ENCODE measurements at regions not wholly inside any gene's neighbourhood (a gene's known extent, or its start where the extent isn't known, plus 50 kb on each side); places are given as distances from the start of the nearest gene placed in this dataset.

DNA sequence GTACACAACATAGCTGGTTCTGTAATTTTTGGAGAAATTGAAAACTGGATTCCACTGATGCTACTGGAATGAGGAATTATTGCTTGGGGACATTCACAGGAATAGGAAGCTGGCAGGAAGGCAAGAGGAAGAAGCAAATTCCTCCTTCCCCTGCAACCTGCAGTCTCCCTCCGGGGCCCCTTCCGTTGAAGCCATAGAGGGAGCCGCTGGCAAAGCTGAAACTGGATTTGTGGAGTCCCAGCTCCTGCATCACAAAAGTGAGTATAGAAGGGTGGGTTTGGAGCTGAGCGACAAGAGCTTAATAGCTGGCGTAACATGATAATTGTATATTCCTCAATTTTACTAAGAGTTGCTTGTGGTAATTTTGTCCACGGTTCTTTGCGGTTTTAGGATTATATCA, 190.8 kb downstream of the ADRA2A start (continued):
- TF ChIP-seq, protein P1, sequence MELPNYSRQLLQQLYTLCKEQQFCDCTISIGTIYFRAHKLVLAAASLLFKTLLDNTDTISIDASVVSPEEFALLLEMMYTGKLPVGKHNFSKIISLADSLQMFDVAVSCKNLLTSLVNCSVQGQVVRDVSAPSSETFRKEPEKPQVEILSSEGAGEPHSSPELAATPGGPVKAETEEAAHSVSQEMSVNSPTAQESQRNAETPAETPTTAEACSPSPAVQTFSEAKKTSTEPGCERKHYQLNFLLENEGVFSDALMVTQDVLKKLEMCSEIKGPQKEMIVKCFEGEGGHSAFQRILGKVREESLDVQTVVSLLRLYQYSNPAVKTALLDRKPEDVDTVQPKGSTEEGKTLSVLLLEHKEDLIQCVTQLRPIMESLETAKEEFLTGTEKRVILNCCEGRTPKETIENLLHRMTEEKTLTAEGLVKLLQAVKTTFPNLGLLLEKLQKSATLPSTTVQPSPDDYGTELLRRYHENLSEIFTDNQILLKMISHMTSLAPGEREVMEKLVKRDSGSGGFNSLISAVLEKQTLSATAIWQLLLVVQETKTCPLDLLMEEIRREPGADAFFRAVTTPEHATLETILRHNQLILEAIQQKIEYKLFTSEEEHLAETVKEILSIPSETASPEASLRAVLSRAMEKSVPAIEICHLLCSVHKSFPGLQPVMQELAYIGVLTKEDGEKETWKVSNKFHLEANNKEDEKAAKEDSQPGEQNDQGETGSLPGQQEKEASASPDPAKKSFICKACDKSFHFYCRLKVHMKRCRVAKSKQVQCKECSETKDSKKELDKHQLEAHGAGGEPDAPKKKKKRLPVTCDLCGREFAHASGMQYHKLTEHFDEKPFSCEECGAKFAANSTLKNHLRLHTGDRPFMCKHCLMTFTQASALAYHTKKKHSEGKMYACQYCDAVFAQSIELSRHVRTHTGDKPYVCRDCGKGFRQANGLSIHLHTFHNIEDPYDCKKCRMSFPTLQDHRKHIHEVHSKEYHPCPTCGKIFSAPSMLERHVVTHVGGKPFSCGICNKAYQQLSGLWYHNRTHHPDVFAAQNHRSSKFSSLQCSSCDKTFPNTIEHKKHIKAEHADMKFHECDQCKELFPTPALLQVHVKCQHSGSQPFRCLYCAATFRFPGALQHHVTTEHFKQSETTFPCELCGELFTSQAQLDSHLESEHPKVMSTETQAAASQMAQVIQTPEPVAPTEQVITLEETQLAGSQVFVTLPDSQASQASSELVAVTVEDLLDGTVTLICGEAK (IDR thresholded peaks at IDR 0.05; ENCODE audit: borderline replicate concordance) = no peak

DNA sequence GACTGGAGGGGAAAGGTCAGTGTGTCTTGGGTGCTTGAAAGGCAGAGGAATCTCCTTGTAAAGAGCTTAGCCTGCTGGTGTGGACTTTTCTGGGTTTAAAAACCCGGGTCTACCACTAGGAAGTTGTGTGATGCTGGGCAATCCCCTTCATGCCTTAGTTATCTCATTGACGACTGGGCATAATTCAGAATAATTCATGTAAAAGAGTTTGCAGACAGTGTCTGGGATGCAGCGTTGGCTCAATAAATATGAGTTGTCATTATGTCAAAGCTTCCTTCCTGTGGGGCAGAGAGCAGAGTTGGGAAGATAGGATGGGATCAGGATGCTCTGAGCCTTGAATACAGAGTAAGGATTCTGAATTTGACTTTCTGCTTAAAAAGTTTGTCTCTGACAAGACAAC, 196.4 kb downstream of the ADRA2A start:
- Histone ChIP-seq H3K79me2 (ENCODE audit: control insufficient read depth, insufficient read depth, low read length) (no peaks in the 10 kb centered on the region), H3K27ac (ENCODE audit: control insufficient read depth, insufficient read depth) (no peak overlapping the region), H4K20me1 (ENCODE audit: control insufficient read depth, insufficient read depth) (no peaks in the 10 kb centered on the region), H2AFZ (ENCODE audit: control insufficient read depth, low read depth, low read length) (no peak overlapping the region), H3K9me3 (replicated peaks; ENCODE audit: control insufficient read depth, insufficient read depth, low read length) (no peaks in the 10 kb centered on the region), H3K36me3 (ENCODE audit: control insufficient read depth in 2 of 2, insufficient read depth in 2 of 2, low read length in 1 of 2) (no peaks in the 10 kb centered on the region), H3K27me3 (replicated peaks in 1 of 2; ENCODE audit: control insufficient read depth in 2 of 2, insufficient read depth in 2 of 2, low read length in 1 of 2) (no peaks in the 10 kb centered on the region), H3K9ac (ENCODE audit: control insufficient read depth, insufficient read depth, low read length) (no peak overlapping the region), H3K4me2 (ENCODE audit: control insufficient read depth, insufficient read depth) (no peak overlapping the region), H3K4me3 (no peak overlapping the region), H3K4me1 (ENCODE audit: control insufficient read depth, insufficient read depth, low read length) (no peaks in the 10 kb centered on the region)
- in situ Hi-C loops (cut with MboI) (no loop called here), intact Hi-C loops (cut with micrococcal nuclease; ENCODE audit: unreplicated experiment) (no loop called here)
- no peak for TF ChIP-seq ESRRA (IDR thresholded peaks at IDR 0.05; ENCODE audit: low read length)
- 9% methylated on average over 3 of the region's 3 CpGs for WGBS (ENCODE audit: insufficient coverage, insufficient replicate concordance, low lambda C conversion rate, missing lambda C conversion rate)
- RAD21 ChIA-PET (ENCODE audit: unreplicated experiment) = no interaction called here
- FAIRE-seq (no peak), DNase-seq (ENCODE audit: low read depth, low spot score) (no peak), ATAC-seq (no peak)
- POLR2A ChIA-PET = no interaction called here
- no TSS peak for BruUV-seq (replicated peaks)
- SMC1A ChIA-PET (ENCODE audit: uncharacterized antibody, unreplicated experiment) = no interaction called here
- CTCF ChIA-PET = interaction anchor here (1.3 kb wide), 1 partner anchor 56 kb away, joined by 3 read pairs; no protein-coding TSS in a partner anchor
